GM23248 (cell line): ENCODE measurements at regions not wholly inside any gene's neighbourhood (a gene's known extent, or its start where the extent isn't known, plus 50 kb on each side); places are given as distances from the start of the nearest gene placed in this dataset.

Experiments used
- EZH2 ChIP-seq: fragments of 200-600 bp; sonication (generic); IDR thresholded peaks from 2 replicates; pipeline ENCODE4 v1.6.1; 2018; ENCODE audit warnings: antibody characterized with exemption, mild to moderate bottlenecking; ENCODE audit not compliant: insufficient read depth, poor library complexity, severe bottlenecking
- EZH2phosphoT487 ChIP-seq: fragments of 200-600 bp; sonication (generic); IDR thresholded peaks from 2 replicates; pipeline ENCODE4 v1.6.1; 2018; ENCODE audit warnings: antibody characterized with exemption, moderate library complexity, mild to moderate bottlenecking, low read depth; ENCODE audit not compliant: insufficient read depth

DNA sequence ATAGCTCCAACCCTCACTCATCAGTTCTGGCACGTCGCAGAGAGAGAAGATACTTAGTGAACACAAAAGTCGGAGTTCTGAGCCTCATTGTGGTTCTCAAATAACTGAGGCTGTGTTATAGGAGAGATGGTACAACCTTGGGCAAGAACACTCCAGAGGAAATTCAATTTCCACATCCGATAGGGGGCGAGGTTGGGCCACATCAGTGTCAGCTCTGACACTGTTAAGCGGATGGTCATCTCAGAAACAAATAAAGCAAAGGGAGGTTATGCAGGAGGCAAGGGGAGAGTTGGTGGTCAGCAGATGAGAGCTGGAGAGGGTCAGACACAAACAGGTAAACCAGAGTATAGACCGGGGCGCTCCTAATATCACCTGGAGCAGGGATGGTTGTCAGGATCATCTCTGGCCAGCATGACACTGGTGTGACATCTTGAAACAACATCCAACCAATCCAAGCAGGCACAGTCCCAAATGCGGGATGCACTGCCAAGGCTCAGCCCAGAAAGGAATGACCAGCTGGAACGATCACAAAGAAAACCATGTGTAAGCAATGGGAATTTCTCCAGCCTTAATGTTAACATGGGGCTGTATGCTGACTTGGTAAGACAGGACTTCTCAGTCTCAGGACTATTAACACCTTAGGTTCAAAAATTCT is 331.8 kb downstream of the HACE1 start:
- TF ChIP-seq EZH2 (no peak), EZH2phosphoT487 (no peak)
